ENCODE measurements at regions not wholly inside any gene's neighbourhood (a gene's known extent, or its start where the extent isn't known, plus 50 kb on each side); places are given as distances from the start of the nearest gene placed in this dataset.

DNA sequence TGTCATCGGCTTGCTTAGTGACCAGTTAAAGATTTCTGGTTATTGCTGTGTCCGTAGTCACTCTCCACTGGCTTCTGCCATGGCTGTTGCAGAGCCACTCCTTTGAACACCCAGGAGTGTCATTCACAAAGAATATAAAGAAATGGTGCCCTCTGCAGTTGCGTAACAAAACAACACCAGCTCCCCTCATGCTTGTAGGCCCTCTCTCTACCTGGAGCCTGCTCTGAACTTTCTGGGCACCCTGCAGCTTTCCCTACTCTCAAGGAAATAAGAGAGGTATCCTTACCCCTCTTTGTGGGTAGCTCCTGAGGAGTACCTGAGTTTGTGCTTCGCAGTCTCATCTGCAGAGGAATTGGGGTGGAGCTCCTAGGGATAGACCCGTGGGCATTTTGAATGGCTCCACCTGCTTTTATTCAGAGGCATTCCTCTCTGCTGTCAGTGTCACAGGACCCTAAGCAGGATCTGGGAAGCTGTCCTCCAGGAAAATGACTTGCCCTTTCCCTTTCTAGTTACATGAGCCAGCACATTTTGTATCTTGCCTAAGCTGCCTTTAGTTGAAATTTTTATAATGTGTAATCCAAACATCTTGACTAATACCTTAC, 97.2 kb upstream of the TMEM260 start:
- Histone ChIP-seq H3K27me3 (replicated peaks) (no peaks in the 10 kb centered on the region), H3K27ac (no peak overlapping the region), H3K4me3 (ENCODE audit: low read depth, low read length) (no peak overlapping the region), H3K36me3 (replicated peaks) (no peaks in the 10 kb centered on the region)
- TF ChIP-seq, protein P1, sequence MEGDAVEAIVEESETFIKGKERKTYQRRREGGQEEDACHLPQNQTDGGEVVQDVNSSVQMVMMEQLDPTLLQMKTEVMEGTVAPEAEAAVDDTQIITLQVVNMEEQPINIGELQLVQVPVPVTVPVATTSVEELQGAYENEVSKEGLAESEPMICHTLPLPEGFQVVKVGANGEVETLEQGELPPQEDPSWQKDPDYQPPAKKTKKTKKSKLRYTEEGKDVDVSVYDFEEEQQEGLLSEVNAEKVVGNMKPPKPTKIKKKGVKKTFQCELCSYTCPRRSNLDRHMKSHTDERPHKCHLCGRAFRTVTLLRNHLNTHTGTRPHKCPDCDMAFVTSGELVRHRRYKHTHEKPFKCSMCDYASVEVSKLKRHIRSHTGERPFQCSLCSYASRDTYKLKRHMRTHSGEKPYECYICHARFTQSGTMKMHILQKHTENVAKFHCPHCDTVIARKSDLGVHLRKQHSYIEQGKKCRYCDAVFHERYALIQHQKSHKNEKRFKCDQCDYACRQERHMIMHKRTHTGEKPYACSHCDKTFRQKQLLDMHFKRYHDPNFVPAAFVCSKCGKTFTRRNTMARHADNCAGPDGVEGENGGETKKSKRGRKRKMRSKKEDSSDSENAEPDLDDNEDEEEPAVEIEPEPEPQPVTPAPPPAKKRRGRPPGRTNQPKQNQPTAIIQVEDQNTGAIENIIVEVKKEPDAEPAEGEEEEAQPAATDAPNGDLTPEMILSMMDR (IDR thresholded peaks at IDR 0.05; ENCODE audit: low read depth, low read length, missing control alignments), result peak; percentile 40
- DNase-seq, result peak; percentile 19
- in situ Hi-C loops (cut with HindIII; ENCODE audit: low pct_ligation_motif_present, low sequenced_read_pairs), result loop anchor here (25.0 kb wide), 1 partner anchor 1045 kb away; the partner anchor contains the start of gene TBPL2

DNA sequence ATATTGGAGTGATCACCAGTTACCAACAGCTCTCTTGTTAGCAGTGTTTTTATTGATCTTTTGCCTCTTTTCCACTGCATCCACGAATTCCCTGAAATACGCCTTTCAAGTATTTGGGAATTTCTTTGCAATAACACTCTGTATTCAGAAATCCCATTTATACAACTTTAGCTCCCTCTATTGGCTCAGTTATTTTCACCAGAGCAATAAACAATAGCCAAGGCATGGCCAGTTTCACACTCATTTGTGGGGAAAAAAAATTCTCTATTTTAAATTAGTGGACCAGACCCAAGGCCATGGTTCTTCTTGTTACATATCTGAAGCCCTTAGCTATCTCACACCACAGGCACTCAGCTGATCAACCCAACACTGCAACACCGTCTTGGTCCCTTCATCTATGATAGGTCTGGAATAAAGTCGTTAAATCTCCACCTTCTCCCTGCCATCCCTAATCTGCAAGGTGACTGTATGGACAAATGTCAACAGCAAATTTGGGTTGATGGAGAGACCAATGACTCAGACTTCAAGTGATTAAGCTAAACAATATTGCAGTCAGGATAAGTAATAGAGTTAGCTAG, 92.4 kb upstream of the TMEM260 start:
- H3K27ac ChIP-seq, result no peak overlapping the region
- no peaks in the 10 kb centered on the region for H3K36me3 ChIP-seq (replicated peaks)
- no peak overlapping the region for H3K4me3 ChIP-seq (ENCODE audit: low read depth, low read length)
- in situ Hi-C loops (cut with HindIII; ENCODE audit: low pct_ligation_motif_present, low sequenced_read_pairs), result loop anchor here (25.0 kb wide), 1 partner anchor 1050 kb away; the partner anchor contains the start of gene TBPL2
- TF ChIP-seq, protein P1 (IDR thresholded peaks at IDR 0.05; ENCODE audit: low read depth, low read length, missing control alignments), result peak; percentile 52
- no peak for DNase-seq
- no peaks in the 10 kb centered on the region for H3K27me3 ChIP-seq (replicated peaks)

DNA sequence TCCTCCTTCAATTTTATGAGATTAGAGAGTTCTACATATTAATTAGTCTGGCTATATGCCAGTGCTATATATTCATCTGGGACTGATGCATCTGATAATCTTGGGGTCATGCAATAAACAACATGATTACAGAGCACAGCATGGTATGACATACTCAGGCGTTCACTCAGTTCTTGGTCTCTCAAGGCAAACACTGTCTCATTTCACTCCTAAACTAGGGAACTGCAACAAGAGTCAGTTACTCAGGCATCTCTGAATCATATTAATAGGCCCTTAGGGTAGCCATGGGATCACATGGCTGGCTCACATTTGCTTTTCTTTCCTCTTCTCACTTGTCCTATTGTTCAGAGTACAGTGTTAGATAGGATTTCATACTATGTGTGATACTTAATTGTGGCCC, 91.8 kb upstream of the TMEM260 start:
- in situ Hi-C loops (cut with HindIII; ENCODE audit: low pct_ligation_motif_present, low sequenced_read_pairs), result loop anchor here (25.0 kb wide), 1 partner anchor 1050 kb away; the partner anchor contains the start of gene TBPL2
- DNase-seq, result peak; percentile 16
- H3K27ac ChIP-seq, result no peak overlapping the region
- no peak overlapping the region for H3K4me3 ChIP-seq (ENCODE audit: low read depth, low read length)
- H3K27me3 ChIP-seq (replicated peaks), result no peaks in the 10 kb centered on the region
- TF ChIP-seq, protein P1 (IDR thresholded peaks at IDR 0.05; ENCODE audit: low read depth, low read length, missing control alignments), result no peak
- no peaks in the 10 kb centered on the region for H3K36me3 ChIP-seq (replicated peaks)

DNA sequence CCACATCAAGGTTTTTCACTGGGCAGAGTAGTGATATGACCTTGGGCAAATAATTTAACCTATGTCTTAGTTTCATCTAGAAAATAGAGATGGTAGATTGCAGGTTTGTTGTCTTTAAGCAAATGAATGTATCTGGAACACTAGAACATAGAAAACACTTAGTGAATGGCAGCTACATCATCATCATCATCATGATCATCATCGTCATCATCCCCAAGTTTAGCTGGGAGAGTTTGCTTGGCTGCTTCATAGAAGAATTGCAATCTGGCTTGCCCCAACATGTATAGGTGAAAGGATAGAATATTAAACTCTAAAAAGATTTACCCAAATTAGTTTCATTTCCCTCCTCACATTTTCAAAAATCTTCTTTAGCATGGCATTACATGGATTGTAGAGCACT, 91.3 kb upstream of the TMEM260 start:
- TF ChIP-seq, protein P1 (IDR thresholded peaks at IDR 0.05; ENCODE audit: low read depth, low read length, missing control alignments), result no peak
- Histone ChIP-seq H3K27ac (no peak overlapping the region), H3K36me3 (replicated peaks) (no peaks in the 10 kb centered on the region), H3K27me3 (replicated peaks) (no peaks in the 10 kb centered on the region), H3K4me3 (ENCODE audit: low read depth, low read length) (no peak overlapping the region)
- in situ Hi-C loops (cut with HindIII; ENCODE audit: low pct_ligation_motif_present, low sequenced_read_pairs), result loop anchor here (25.0 kb wide), 1 partner anchor 1051 kb away; the partner anchor contains the start of gene TBPL2
- DNase-seq, result no peak

DNA sequence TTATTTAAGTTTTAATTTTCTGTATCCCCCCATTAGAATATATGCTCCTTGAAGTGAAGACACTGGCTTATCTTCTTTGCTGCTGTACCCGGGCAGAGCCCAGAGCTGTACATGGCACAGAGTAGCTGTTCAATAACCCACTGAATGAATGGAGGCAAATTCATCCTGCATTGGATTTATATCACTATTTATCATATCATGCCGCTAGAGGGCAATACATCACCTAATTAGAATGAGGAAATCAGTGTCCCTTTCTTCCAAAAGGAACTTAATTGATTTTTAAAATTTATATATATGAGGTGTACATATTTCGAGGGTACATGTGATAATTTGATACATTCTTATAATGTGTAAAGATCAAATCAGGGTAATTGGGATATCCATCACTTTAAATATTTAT, 89.2 kb upstream of the TMEM260 start:
- in situ Hi-C loops (cut with HindIII; ENCODE audit: low pct_ligation_motif_present, low sequenced_read_pairs), result loop anchor here (25.0 kb wide), 1 partner anchor 1053 kb away; the partner anchor contains the start of gene TBPL2
- TF ChIP-seq, protein P1 (IDR thresholded peaks at IDR 0.05; ENCODE audit: low read depth, low read length, missing control alignments), result peak; percentile 48
- Histone ChIP-seq H3K27me3 (replicated peaks) (no peaks in the 10 kb centered on the region), H3K4me3 (ENCODE audit: low read depth, low read length) (no peak overlapping the region), H3K36me3 (replicated peaks) (no peaks in the 10 kb centered on the region), H3K27ac (no peak overlapping the region)
- DNase-seq, result no peak

Measured in brain microvascular endothelial cell (primary cell).